OCI-LY1 (cell line): ENCODE measurements at regions not wholly inside any gene's neighbourhood (a gene's known extent, or its start where the extent isn't known, plus 50 kb on each side); places are given as distances from the start of the nearest gene placed in this dataset.

Experiments
- CTCF ChIP-seq: fragments of 200-600 bp; sonication (generic), shearing (Covaris generic); IDR thresholded peaks from 2 replicates; pipeline ENCODE4 v1.5.1; 2017; ENCODE audit warnings: mild to moderate bottlenecking, antibody characterized with exemption, low read length, moderate library complexity, mixed read lengths
- EZH2 ChIP-seq: fragments of 200-600 bp; sonication (generic), shearing (Covaris generic); IDR thresholded peaks from 2 replicates; pipeline ENCODE4 v1.8.0; 2017; ENCODE audit warnings: borderline replicate concordance, mixed run types, mild to moderate bottlenecking, antibody characterized with exemption, low read length, moderate library complexity, mixed read lengths

GRCh38 chr2:129006135-129006886 lies 687.6 kb upstream of the HS6ST1 start:
- TF ChIP-seq CTCF (no peak), EZH2 (no peak)
